RWPE1 (cell line): ENCODE measurements at regions not wholly inside any gene's neighbourhood (a gene's known extent, or its start where the extent isn't known, plus 50 kb on each side); places are given as distances from the start of the nearest gene placed in this dataset.

Experiments
- CTCF ChIA-PET: fragments of 350-600 bp; sonication (Branson Sonifier 250); formaldehyde crosslinking; extraction: SDS; loops from one replicate; lab custom pipeline; 2021; lab: Yijun Ruan, JAX
- POLR2A ChIA-PET: fragments of 400-600 bp; formaldehyde crosslinking; extraction: SDS; loops from one replicate; lab custom pipeline; 2020; ENCODE audit warnings: antibody characterized with exemption; ENCODE audit not compliant: low non-redundant PET; lab: Yijun Ruan, JAX
- DNase-seq: peaks from one replicate; pipeline ENCODE4 v3.0.0; 2012; ENCODE audit warnings: low spot score
- H3K27ac ChIP-seq: fragments of 450-650 bp; 2 replicates; pipeline ENCODE4 v1.5.1; 2017
- CTCF ChIP-seq: fragments of 450-650 bp; conservative IDR thresholded peaks from 2 replicates; pipeline ENCODE4 v1.5.1; 2017; ENCODE audit warnings: low read depth, mild to moderate bottlenecking

- TF ChIP-seq CTCF, result no peak
- POLR2A ChIA-PET, result no interaction called here
- DNase-seq, result no peak
- no peak overlapping the region for H3K27ac ChIP-seq
- CTCF ChIA-PET, result no interaction called here
Observed at GRCh38 chr10:129258283-129258923, 208.6 kb upstream of the MGMT start.

GRCh38 chr10:129259128-129259815 is 207.8 kb upstream of the MGMT start:
- ChIA-PET CTCF (no interaction called here), POLR2A (no interaction called here)
- no peak for DNase-seq
- TF ChIP-seq CTCF, result no peak
- H3K27ac ChIP-seq, result no peak overlapping the region

- DNase-seq, result no peak
- H3K27ac ChIP-seq, result no peak overlapping the region
- POLR2A ChIA-PET, result no interaction called here
- CTCF ChIA-PET, result no interaction called here
- TF ChIP-seq CTCF, result no peak
Observed at GRCh38 chr10:129272176-129272575, 194.9 kb upstream of the MGMT start.

GRCh38 chr10:129272866-129273650 is 194.0 kb upstream of the MGMT start:
- POLR2A ChIA-PET, result no interaction called here
- CTCF ChIA-PET, result no interaction called here
- DNase-seq, result no peak
- no peak overlapping the region for H3K27ac ChIP-seq
- TF ChIP-seq CTCF, result no peak

GRCh38 chr10:129273860-129274259 is 193.2 kb upstream of the MGMT start:
- TF ChIP-seq CTCF, result no peak
- no peak for DNase-seq
- POLR2A ChIA-PET, result no interaction called here
- CTCF ChIA-PET, result no interaction called here
- H3K27ac ChIP-seq, result no peak overlapping the region

- ChIA-PET CTCF (no interaction called here), POLR2A (no interaction called here)
- TF ChIP-seq CTCF, result no peak
- no peak overlapping the region for H3K27ac ChIP-seq
- DNase-seq, result no peak
Observed at GRCh38 chr10:129274748-129275474, 192.1 kb upstream of the MGMT start.
